Karpas-422 (cell line): ENCODE measurements at regions not wholly inside any gene's neighbourhood (a gene's known extent, or its start where the extent isn't known, plus 50 kb on each side); places are given as distances from the start of the nearest gene placed in this dataset.

Experiments used
- DNase-seq: peaks from one replicate; pipeline ENCODE4 v3.0.0-alpha.2; 2015
- H2AFZ ChIP-seq: fragments of 200-600 bp; sonication (generic); 2 replicates; pipeline ENCODE4 v1.6.1; 2014; ENCODE audit warnings: antibody characterized with exemption, low read length, mixed read lengths
- H3K27ac ChIP-seq: fragments of 200-600 bp; sonication (generic); 2 replicates; pipeline ENCODE4 v1.5.1; 2014; ENCODE audit warnings: mild to moderate bottlenecking, low read length, moderate library complexity
- H3K27me3 ChIP-seq: fragments of 200-600 bp; sonication (generic); 2 replicates; pipeline ENCODE4 v1.6.1; 2014; ENCODE audit warnings: low read length, mixed read lengths
- H3K36me3 ChIP-seq: fragments of 200-600 bp; sonication (generic); 2 replicates; pipeline ENCODE4 v1.6.1; 2014; ENCODE audit warnings: low read length, mixed read lengths; ENCODE audit not compliant: insufficient read depth
- H3K4me1 ChIP-seq: fragments of 200-600 bp; sonication (generic); 2 replicates; pipeline ENCODE4 v1.6.1; 2014; ENCODE audit warnings: mild to moderate bottlenecking, low read length, mixed read lengths
- H3K4me2 ChIP-seq: fragments of 200-600 bp; sonication (generic); 2 replicates; pipeline ENCODE4 v1.6.1; 2014; ENCODE audit warnings: low read length, low read depth, mild to moderate bottlenecking; ENCODE audit not compliant: poor library complexity, severe bottlenecking
- H3K4me3 ChIP-seq: fragments of 200-600 bp; sonication (generic); 2 replicates; pipeline ENCODE4 v1.5.1; 2014; ENCODE audit warnings: mild to moderate bottlenecking, antibody characterized with exemption, low read length, mixed read lengths
- H3K79me2 ChIP-seq: fragments of 200-600 bp; sonication (generic); 2 replicates; pipeline ENCODE4 v1.6.1; 2014; ENCODE audit warnings: mild to moderate bottlenecking, low read length, mixed read lengths
- H3K9ac ChIP-seq: fragments of 200-600 bp; sonication (generic); 2 replicates; pipeline ENCODE4 v1.6.0; 2014; ENCODE audit warnings: low read length
- H3K9me2 ChIP-seq: fragments of 200-600 bp; sonication (generic), shearing (Covaris generic); replicated peaks from 2 replicates; pipeline ENCODE4 v1.6.0; 2014; ENCODE audit warnings: mild to moderate bottlenecking, low read length, moderate library complexity; ENCODE audit not compliant: insufficient read depth
- H3K9me3 ChIP-seq: fragments of 300-700, 200-600 bp; sonication (generic); 2 replicates; pipeline ENCODE4 v1.6.1; 2014; ENCODE audit warnings: low read length, mixed read lengths
- H4K20me1 ChIP-seq: fragments of 200-600 bp; sonication (generic); 2 replicates; pipeline ENCODE4 v1.6.1; 2014; ENCODE audit warnings: mild to moderate bottlenecking, antibody characterized with exemption, low read length, low read depth; ENCODE audit not compliant: insufficient read depth

DNA sequence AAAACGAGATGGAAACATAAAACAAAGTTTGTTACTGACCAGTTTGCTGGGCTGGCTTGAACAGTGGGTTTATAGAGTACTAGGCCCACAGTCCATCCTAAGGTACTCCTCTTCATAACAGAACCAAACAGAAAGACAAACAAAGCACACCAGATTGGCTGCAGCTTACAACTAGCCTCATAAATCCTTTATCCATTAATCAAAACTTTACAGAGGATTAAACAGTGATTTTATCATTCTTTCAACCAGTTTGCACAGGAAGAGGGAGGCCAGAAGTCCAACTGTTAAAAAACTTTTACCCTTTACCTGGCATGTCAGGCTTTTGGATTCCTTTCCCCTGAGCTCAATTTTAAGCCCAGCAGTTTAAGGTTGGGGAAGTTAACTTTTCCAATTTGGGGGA is 1467.6 kb downstream of the MAT2B start:
- no peak overlapping the region for H3K4me2 ChIP-seq
- H3K9me2 ChIP-seq = no peaks in the 10 kb centered on the region
- no peaks in the 10 kb centered on the region for H4K20me1 ChIP-seq

DNA sequence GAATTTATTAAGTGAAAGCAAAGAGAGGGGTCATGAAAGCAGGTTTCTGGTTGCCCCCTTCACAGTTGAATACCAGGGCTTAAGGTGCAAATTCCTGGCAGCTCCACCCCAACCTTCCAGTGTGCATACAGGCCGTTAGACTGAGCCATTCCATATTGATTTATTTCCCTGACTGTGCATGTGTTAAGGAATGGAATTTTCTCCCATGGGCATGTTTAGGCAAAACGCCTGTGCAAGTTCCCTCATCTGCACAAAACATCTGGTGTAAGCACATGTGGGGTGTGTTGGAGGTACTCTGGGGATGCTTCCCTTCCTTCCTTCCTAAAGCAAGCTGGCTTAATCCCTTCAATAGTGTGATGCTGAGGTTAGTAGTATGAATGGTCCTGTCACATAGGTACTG is 1470.6 kb downstream of the MAT2B start:
- Histone ChIP-seq H2AFZ (no peak overlapping the region), H3K9me3 (peaks cover 28% of the 10 kb centered on the region), H3K9me2 (no peaks in the 10 kb centered on the region), H3K4me1 (no peaks in the 10 kb centered on the region), H3K79me2 (no peaks in the 10 kb centered on the region), H3K27ac (no peak overlapping the region), H3K4me2 (no peak overlapping the region), H3K4me3 (no peak overlapping the region), H4K20me1 (no peaks in the 10 kb centered on the region), H3K36me3 (no peaks in the 10 kb centered on the region), H3K27me3 (no peaks in the 10 kb centered on the region), H3K9ac (no peak overlapping the region)
- no peak for DNase-seq

More for the DNA sequence above, 1467.6 kb downstream of the MAT2B start:
- Histone ChIP-seq H3K79me2 (no peaks in the 10 kb centered on the region), H2AFZ (no peak overlapping the region), H3K9ac (no peak overlapping the region), H3K36me3 (no peaks in the 10 kb centered on the region), H3K27ac (no peak overlapping the region), H3K4me3 (no peak overlapping the region), H3K9me3 (peaks cover 17% of the 10 kb centered on the region; the same call in 1 of the 2 replicates), H3K27me3 (no peaks in the 10 kb centered on the region), H3K4me1 (no peaks in the 10 kb centered on the region)
- DNase-seq = no peak

DNA sequence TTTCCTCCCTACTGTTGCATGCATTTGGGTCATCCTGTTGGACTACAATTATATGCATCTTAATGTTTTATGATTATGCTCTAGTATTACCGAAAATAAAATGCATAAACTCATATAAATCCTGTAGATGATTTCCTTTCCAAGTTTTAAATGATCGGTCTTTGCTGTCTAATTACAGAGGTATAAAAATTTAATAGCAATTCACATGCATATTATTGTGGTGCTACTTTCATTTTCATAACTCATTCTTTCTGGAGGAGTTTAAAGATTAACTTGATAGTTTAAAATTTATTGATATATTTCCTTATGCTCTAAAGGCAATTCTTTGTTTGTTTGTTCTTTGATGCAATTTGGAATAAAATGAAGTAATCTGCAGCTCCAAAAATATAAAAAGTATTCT is 1475.1 kb downstream of the MAT2B start:
- Histone ChIP-seq H3K4me1 (no peaks in the 10 kb centered on the region), H3K36me3 (no peaks in the 10 kb centered on the region), H2AFZ (no peak overlapping the region), H3K9me2 (no peaks in the 10 kb centered on the region), H3K9ac (no peak overlapping the region), H3K9me3 (peaks cover 36% of the 10 kb centered on the region), H3K4me2 (no peak overlapping the region), H3K27me3 (no peaks in the 10 kb centered on the region), H4K20me1 (no peaks in the 10 kb centered on the region), H3K27ac (no peak overlapping the region), H3K4me3 (no peak overlapping the region), H3K79me2 (no peaks in the 10 kb centered on the region)
- DNase-seq = no peak

DNA sequence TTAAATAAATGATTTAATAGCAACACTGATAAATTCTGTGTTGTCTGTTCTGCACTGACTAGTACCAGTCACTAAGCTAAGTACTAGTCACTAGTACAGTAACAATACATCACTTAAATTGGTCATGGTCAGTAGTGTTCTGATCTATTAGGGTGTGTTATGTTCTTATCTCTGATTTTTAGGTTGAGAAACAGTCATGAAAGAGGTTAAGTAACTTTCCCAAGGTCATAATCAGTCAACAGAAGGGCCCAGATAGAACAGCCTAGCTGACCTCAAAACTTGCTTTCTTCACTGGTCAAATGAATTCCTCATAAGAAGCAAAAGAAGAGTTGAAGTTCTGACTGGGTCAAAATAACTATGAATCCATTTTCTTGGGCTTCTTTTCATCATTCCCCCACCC is 1492.7 kb downstream of the MAT2B start:
- Histone ChIP-seq H3K9ac (no peak overlapping the region), H3K36me3 (no peaks in the 10 kb centered on the region), H3K4me1 (no peaks in the 10 kb centered on the region), H3K79me2 (no peaks in the 10 kb centered on the region), H3K27ac (no peak overlapping the region), H3K9me2 (no peaks in the 10 kb centered on the region), H3K4me3 (no peak overlapping the region), H3K9me3 (peaks cover 9% of the 10 kb centered on the region; the same call in 1 of the 2 replicates), H3K4me2 (no peak overlapping the region), H3K27me3 (no peaks in the 10 kb centered on the region), H4K20me1 (no peaks in the 10 kb centered on the region), H2AFZ (no peak overlapping the region)
- DNase-seq = no peak

DNA sequence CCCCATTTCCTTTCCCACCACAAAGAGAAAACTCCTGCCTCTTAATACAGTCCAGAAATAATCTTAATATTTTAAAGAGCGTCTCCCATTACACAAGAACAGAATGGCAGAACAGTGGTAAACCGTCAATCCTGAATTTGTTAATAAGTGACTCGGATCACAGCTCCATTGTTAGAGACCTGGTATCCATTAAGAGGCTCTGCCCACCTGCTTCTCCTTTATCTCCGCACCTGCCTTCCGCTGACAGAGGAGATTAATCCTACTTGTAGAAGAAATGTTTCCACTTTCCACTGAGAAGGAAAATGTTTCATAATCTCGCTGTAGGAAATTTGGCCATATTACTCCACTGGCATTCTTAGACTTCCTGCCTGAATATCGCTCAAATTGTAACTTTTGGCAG is 1493.2 kb downstream of the MAT2B start:
- no peaks in the 10 kb centered on the region for H3K27me3 ChIP-seq
- no peak for DNase-seq

DNA sequence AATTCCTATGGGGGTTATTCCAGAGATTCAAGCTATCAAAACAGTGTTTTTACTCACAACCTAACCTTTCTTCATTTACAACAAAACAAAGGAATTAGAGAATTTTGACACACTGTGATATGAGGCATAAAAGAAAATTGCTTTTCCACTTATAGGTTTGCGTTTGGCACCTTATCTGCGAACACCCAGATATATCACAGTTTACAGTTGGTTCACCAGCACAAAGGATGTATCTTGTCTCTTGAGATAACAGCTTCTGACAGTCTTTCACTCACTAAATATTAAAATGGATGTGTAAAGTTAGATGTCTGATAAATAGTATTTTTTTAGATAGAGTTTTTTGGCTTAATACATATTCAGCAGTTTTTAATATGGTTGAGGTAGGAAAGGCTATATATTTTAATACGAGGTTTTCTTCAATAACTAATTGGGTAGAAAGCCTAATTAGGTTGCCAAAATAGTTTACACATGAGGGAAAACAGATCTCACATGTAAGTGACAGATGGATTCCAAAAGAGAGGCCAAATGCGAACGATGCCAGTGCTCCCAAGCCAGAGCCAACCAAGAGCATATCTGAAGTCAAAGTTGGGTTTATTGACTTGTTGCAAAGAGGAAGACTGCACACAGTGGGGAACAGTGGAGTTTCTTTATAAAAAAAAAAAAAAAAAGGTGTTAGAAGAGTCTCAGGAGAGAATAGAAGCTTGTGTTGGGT is 1495.2 kb downstream of the MAT2B start:
- Histone ChIP-seq H2AFZ (no peak overlapping the region), H3K36me3 (no peaks in the 10 kb centered on the region), H3K9me3 (peaks cover 9% of the 10 kb centered on the region; the same call in 1 of the 2 replicates), H3K9ac (no peak overlapping the region), H3K4me3 (no peak overlapping the region), H3K4me2 (no peak overlapping the region), H4K20me1 (no peaks in the 10 kb centered on the region), H3K27me3 (no peaks in the 10 kb centered on the region), H3K79me2 (no peaks in the 10 kb centered on the region), H3K4me1 (no peaks in the 10 kb centered on the region), H3K9me2 (no peaks in the 10 kb centered on the region), H3K27ac (no peak overlapping the region)
- DNase-seq = no peak

More for the DNA sequence above, 1493.2 kb downstream of the MAT2B start:
- H3K36me3 ChIP-seq = no peaks in the 10 kb centered on the region
- H3K27ac ChIP-seq = no peak overlapping the region
- H3K9me2 ChIP-seq = no peaks in the 10 kb centered on the region
- H3K4me2 ChIP-seq = no peak overlapping the region
- H3K79me2 ChIP-seq = no peaks in the 10 kb centered on the region
- H3K9ac ChIP-seq = no peak overlapping the region
- no peaks in the 10 kb centered on the region for H4K20me1 ChIP-seq
- H2AFZ ChIP-seq = no peak overlapping the region
- peaks cover 9% of the 10 kb centered on the region; the same call in 1 of the 2 replicates for H3K9me3 ChIP-seq
- H3K4me1 ChIP-seq = no peaks in the 10 kb centered on the region
- H3K4me3 ChIP-seq = no peak overlapping the region

DNA sequence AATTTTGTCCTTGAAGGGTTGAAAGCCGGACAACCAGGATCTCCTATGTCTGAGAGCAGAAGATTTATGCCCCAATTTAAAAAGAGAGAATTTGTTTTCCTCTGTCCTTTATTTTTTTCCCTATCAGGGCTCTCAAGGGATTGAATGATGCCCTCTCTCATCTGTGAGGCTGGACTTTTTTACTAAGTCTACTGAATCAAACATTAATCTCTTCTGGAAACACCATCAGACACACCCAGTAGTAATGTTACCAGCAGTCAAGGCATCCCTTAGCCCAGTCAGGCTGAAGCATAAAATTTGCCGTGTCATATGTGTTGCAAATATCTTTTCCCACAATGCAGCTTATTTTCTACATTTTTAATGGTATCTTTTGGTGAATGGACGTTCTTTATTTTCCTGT is 1497.9 kb downstream of the MAT2B start:
- Histone ChIP-seq H4K20me1 (no peaks in the 10 kb centered on the region), H3K27ac (no peak overlapping the region), H3K79me2 (no peaks in the 10 kb centered on the region), H3K27me3 (no peaks in the 10 kb centered on the region), H2AFZ (no peak overlapping the region), H3K9me2 (no peaks in the 10 kb centered on the region), H3K4me1 (no peaks in the 10 kb centered on the region), H3K4me2 (no peak overlapping the region), H3K9me3 (peaks cover 9% of the 10 kb centered on the region; the same call in 1 of the 2 replicates), H3K36me3 (no peaks in the 10 kb centered on the region), H3K9ac (no peak overlapping the region), H3K4me3 (no peak overlapping the region)
- no peak for DNase-seq

DNA sequence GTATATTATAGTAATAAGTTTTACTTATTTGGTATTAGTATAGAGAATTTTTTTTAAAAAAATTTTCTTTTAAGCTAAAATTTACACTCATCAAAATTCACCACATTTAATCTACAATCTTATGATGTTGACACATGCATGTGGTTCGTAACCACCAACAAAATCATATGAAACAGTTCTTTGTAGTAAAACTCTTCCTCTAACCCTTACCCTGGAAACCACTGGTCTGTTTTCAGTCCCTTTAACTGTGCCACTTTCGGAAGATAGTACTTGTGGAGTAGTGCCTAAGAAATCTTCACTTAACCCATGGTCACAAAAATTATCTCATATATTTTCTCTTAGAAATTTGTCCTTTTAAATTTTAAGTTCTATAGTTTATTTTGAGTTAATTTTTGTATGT is 1498.8 kb downstream of the MAT2B start:
- no peak overlapping the region for H3K9ac ChIP-seq
- H3K4me3 ChIP-seq = no peak overlapping the region
- H3K4me1 ChIP-seq = no peaks in the 10 kb centered on the region
- H3K27me3 ChIP-seq = no peaks in the 10 kb centered on the region
- no peaks in the 10 kb centered on the region for H3K79me2 ChIP-seq
- no peaks in the 10 kb centered on the region for H3K9me2 ChIP-seq
- no peak overlapping the region for H3K4me2 ChIP-seq
- no peak overlapping the region for H2AFZ ChIP-seq
- H4K20me1 ChIP-seq = no peaks in the 10 kb centered on the region
- peaks cover 8% of the 10 kb centered on the region; the same call in 1 of the 2 replicates for H3K9me3 ChIP-seq
- no peaks in the 10 kb centered on the region for H3K36me3 ChIP-seq
- no peak for DNase-seq
- H3K27ac ChIP-seq = no peak overlapping the region
